Endodermal cell (in vitro differentiated cells): ENCODE measurements at regions not wholly inside any gene's neighbourhood (a gene's known extent, or its start where the extent isn't known, plus 50 kb on each side); places are given as distances from the start of the nearest gene placed in this dataset.

Experiments
- DNase-seq: peaks from one replicate; pipeline ENCODE4 v3.0.0-alpha.2; 2017
- H3K27ac ChIP-seq: 2 replicates; pipeline ENCODE4 v1.5.1; 2013; ENCODE audit warnings: mild to moderate bottlenecking, low read depth, low read length, moderate library complexity
- H3K27me3 ChIP-seq: 2 replicates; pipeline ENCODE4 v1.6.1; 2013; ENCODE audit warnings: mild to moderate bottlenecking, low read length, moderate library complexity; ENCODE audit not compliant: insufficient read depth, control insufficient read depth, poor library complexity, severe bottlenecking
- H3K36me3 ChIP-seq: 2 replicates; pipeline ENCODE4 v1.7.0; 2013; ENCODE audit warnings: mild to moderate bottlenecking, low read length, moderate library complexity; ENCODE audit not compliant: control insufficient read depth, insufficient read depth
- H3K4me1 ChIP-seq: one replicate; pipeline ENCODE4 v1.7.0; 2013; ENCODE audit warnings: low read length; ENCODE audit not compliant: control insufficient read depth, insufficient read depth
- H3K4me3 ChIP-seq: 2 replicates; pipeline ENCODE4 v1.5.1; 2013; ENCODE audit warnings: mild to moderate bottlenecking, low read length, moderate library complexity
- H3K9ac ChIP-seq: 2 replicates; pipeline ENCODE4 v1.6.1; 2013; ENCODE audit warnings: mild to moderate bottlenecking, low read length, moderate library complexity; ENCODE audit not compliant: poor library complexity, severe bottlenecking; ENCODE audit errors: extremely low read depth
- H3K9me3 ChIP-seq: 2 replicates; pipeline ENCODE4 v1.6.1; 2013; ENCODE audit warnings: mild to moderate bottlenecking, low read length, moderate library complexity; ENCODE audit not compliant: control insufficient read depth
- H3K27ac Mint-ChIP-seq: 2 replicates; pipeline ENCODE4 v1.8.0; 2020; ENCODE audit warnings: mixed read lengths
- H3K27me3 Mint-ChIP-seq: 2 replicates; pipeline ENCODE4 v1.8.0; 2021; ENCODE audit warnings: mild to moderate bottlenecking, mixed read lengths; ENCODE audit not compliant: insufficient read depth
- H3K36me3 Mint-ChIP-seq: 2 replicates; pipeline ENCODE4 v1.8.0; 2020; ENCODE audit warnings: low read depth, mixed read lengths
- H3K4me1 Mint-ChIP-seq: 2 replicates; pipeline ENCODE4 v1.8.0; 2020; ENCODE audit warnings: mixed read lengths
- H3K4me3 Mint-ChIP-seq: 2 replicates; pipeline ENCODE4 v1.8.0; 2020; ENCODE audit warnings: mild to moderate bottlenecking, moderate library complexity, mixed read lengths
- H3K9me3 Mint-ChIP-seq: 2 replicates; pipeline ENCODE4 v1.8.0; 2020; ENCODE audit warnings: mild to moderate bottlenecking, mixed read lengths
- CTCF ChIP-seq: fragments of 200-600 bp; sonication (generic); conservative IDR thresholded peaks from 2 replicates; pipeline ENCODE4 v1.5.0; 2021; ENCODE audit warnings: antibody characterized with exemption, mild to moderate bottlenecking
- WGBS, 2 experiments: methylation state at CpG; one replicate each; pipeline versions ENCODE4 v1.1.5 to v1.1.7; 2013; ENCODE audit warnings: missing lambda C conversion rate in 2 of 2, mixed read lengths in 1 of 2; ENCODE audit not compliant: insufficient coverage in 1 of 2, insufficient read length in 1 of 2; 5-methylcytosine and 5-hydroxymethylcytosine counted together

GRCh38 chr10:43955002-43955596 lies 306.4 kb upstream of the ZNF32 start:
- Histone ChIP-seq H3K27me3 (no peaks in the 10 kb centered on the region), H3K27ac (no peak overlapping the region), H3K9ac (no peak overlapping the region), H3K36me3 (no peaks in the 10 kb centered on the region), H3K4me3 (no peak overlapping the region), H3K9me3 (no peaks in the 10 kb centered on the region), H3K4me1 (no peaks in the 10 kb centered on the region)
- DNase-seq: peak; percentile 46
- H3K27ac Mint-ChIP-seq: no peak overlapping the region
- peaks cover 4% of the 10 kb centered on the region for H3K4me1 Mint-ChIP-seq
- H3K36me3 Mint-ChIP-seq: no peaks in the 10 kb centered on the region
- peaks cover 8% of the 10 kb centered on the region for H3K9me3 Mint-ChIP-seq
- H3K27me3 Mint-ChIP-seq: no peaks in the 10 kb centered on the region
- 91 to 92% methylated on average over 4 to 5 of the region's 5 CpGs for WGBS, 2 experiments
- H3K4me3 Mint-ChIP-seq: no peak overlapping the region
- TF ChIP-seq CTCF: no peak

- Histone ChIP-seq H3K36me3 (no peaks in the 10 kb centered on the region), H3K9ac (no peak overlapping the region), H3K9me3 (no peaks in the 10 kb centered on the region), H3K27ac (no peak overlapping the region), H3K4me1 (no peaks in the 10 kb centered on the region), H3K4me3 (no peak overlapping the region), H3K27me3 (no peaks in the 10 kb centered on the region)
- no peaks in the 10 kb centered on the region for H3K36me3 Mint-ChIP-seq
- peak; percentile 19 for DNase-seq
- H3K27me3 Mint-ChIP-seq: no peaks in the 10 kb centered on the region
- no peak for TF ChIP-seq CTCF
- H3K4me3 Mint-ChIP-seq: no peak overlapping the region
- peaks cover 8% of the 10 kb centered on the region for H3K9me3 Mint-ChIP-seq
- WGBS, 2 experiments: 85% methylated on average over 3 of the region's 3 CpGs; no CpG with 5 or more reads in 1 of the 2 experiments
- H3K27ac Mint-ChIP-seq: no peak overlapping the region
- peaks cover 4% of the 10 kb centered on the region for H3K4me1 Mint-ChIP-seq
Observed at GRCh38 chr10:43953672-43954071, 305.0 kb upstream of the ZNF32 start.

GRCh38 chr10:43952760-43953159 lies 304.1 kb upstream of the ZNF32 start:
- H3K4me1 ChIP-seq: no peaks in the 10 kb centered on the region
- H3K9me3 ChIP-seq: no peaks in the 10 kb centered on the region
- DNase-seq: peak; percentile 4
- H3K36me3 Mint-ChIP-seq: no peaks in the 10 kb centered on the region
- no peaks in the 10 kb centered on the region for H3K36me3 ChIP-seq
- TF ChIP-seq CTCF: no peak
- no peak overlapping the region for H3K9ac ChIP-seq
- H3K4me3 Mint-ChIP-seq: no peak overlapping the region
- no peak overlapping the region for H3K4me3 ChIP-seq
- no peaks in the 10 kb centered on the region for H3K27me3 ChIP-seq
- H3K9me3 Mint-ChIP-seq: peaks cover 8% of the 10 kb centered on the region
- no peak overlapping the region for H3K27ac ChIP-seq
- 86 to 88% methylated on average over 1 of the region's 1 CpG for WGBS, 2 experiments
- no peaks in the 10 kb centered on the region for H3K27me3 Mint-ChIP-seq
- H3K27ac Mint-ChIP-seq: no peak overlapping the region
- H3K4me1 Mint-ChIP-seq: peaks cover 4% of the 10 kb centered on the region
